Heart right ventricle (tissue), 16 donors: ENCODE measurements at regions not wholly inside any gene's neighbourhood (a gene's known extent, or its start where the extent isn't known, plus 50 kb on each side); places are given as distances from the start of the nearest gene placed in this dataset.

ENCODE experiments used
- ATAC-seq, 8 donors: fragments of 200-7000 bp; cut with Tn5 transposase; one replicate each; pipeline ENCODE4 v1.9.1; 2020; ENCODE audit warnings: mild to moderate bottlenecking in 8 of 8, moderate library complexity in 8 of 8, moderate number of reproducible peaks in 1 of 8
- DNase-seq, 2 donors: peaks; one replicate each; pipeline ENCODE4 v3.0.0-alpha.2; 2020
- H3K27ac ChIP-seq, 10 donors: fragments of 200-600 bp; sonication (generic) in 2 of 10; one replicate each; pipeline versions ENCODE4 v1.5.0 to v1.8.0; 2020 to 2022; ENCODE audit warnings: mild to moderate bottlenecking in 3 of 10
- H3K27me3 ChIP-seq, 7 donors: fragments of 200-600 bp; one replicate each; pipeline ENCODE4 v1.8.0; 2021 to 2022; ENCODE audit warnings: mild to moderate bottlenecking in 2 of 7
- H3K36me3 ChIP-seq, 9 donors: fragments of 200-600 bp; sonication (generic) in 1 of 9; one replicate each; pipeline versions ENCODE4 v1.5.0 to v1.8.0; 2020 to 2022; ENCODE audit warnings: mild to moderate bottlenecking in 2 of 9
- H3K4me1 ChIP-seq, 9 donors: fragments of 200-600 bp; sonication (generic) in 1 of 9; one replicate each; pipeline versions ENCODE4 v1.5.0 to v1.8.0; 2020 to 2022; ENCODE audit warnings: mild to moderate bottlenecking in 4 of 9
- H3K4me3 ChIP-seq, 10 donors: fragments of 200-600 bp; sonication (generic) in 2 of 10; one replicate each; pipeline versions ENCODE4 v1.5.0 to v1.8.0; 2020 to 2022; ENCODE audit warnings: mild to moderate bottlenecking in 7 of 10, moderate library complexity in 2 of 10
- H3K9me3 ChIP-seq, 11 donors: fragments of 200-600 bp in 10 of 11; sonication (generic) in 2 of 11; one replicate each; pipeline versions ENCODE4 v1.5.0 to v1.8.0; 2013 to 2022; ENCODE audit warnings: mild to moderate bottlenecking in 2 of 11, control low read depth in 1 of 11, moderate library complexity in 1 of 11
- CTCF ChIP-seq, 9 donors: fragments of 200-600 bp; sonication (generic) in 2 of 9; IDR thresholded peaks; one replicate each; pipeline versions ENCODE4 v1.5.0 to v1.8.0; 2021 to 2022; ENCODE audit warnings: antibody characterized with exemption in 9 of 9, mild to moderate bottlenecking in 5 of 9, moderate library complexity in 1 of 9
- WGBS, 2 donors: extraction: QIAGEN DNeasy Blood & Tissue Kit; methylation state at CpG; one replicate each; pipeline ENCODE4 v1.1.7; 2013; ENCODE audit warnings: inconsistent platforms in 1 of 2; 5-methylcytosine and 5-hydroxymethylcytosine counted together
- intact Hi-C, 10 donors: fragments of 100-400 bp; cut with DNase I; formaldehyde crosslinking; loops; one replicate each; pipeline versions ENCODE4 v1.11.1 to v1.14.2; 2022
- donor health status: Arrhythmogenic right ventricular cardiomyopathy.
- donor health status: ischemic (EF 13 %, LVEDD 7.1; RV severe dilation, severe dysfunction).
- donor health status: healthy with polysubstance abuse.
- donor health status: DM: no; HTN: yes; CAD: no.
- donor health status: DM: no; HTN: no; CAD: no.
- donor health status: ischemic (EF 25% LVEDD 6.9; RV normal size, moderate dysfunction).
- donor health status: ischemic (EF 25% LVEDD 5.7; RV mildly dilated, moderate dysfunction).
- donor health status: healthy.
- donor health status: DM: yes; HTN: yes; CAD: no.
- donor health status: Ischemic cardiomyopathy.
- donor health status: ischemic (EF 35%, LVEDD 5.7; RV mildly dilated, moderate dysfunction).
- donor health status: nonischemic (EF 11% LVEDD 7.7; RV severe dilation, severe dysfunction).
- donor health status: DM: yes; HTN: yes; CAD: no.
- donor health status: PGD.
- donor health status: ischemic (EF 29% LVEDD 5.4; RV normal size, mild dysfunction).
- donor health status: nonischemic (EF 23%, LVEDD 6.1; RV moderate dilation, normal function).

GRCh38 chr13:64263285-64263684, 2847.6 kb upstream of the PCDH20 start:
- no peak for DNase-seq
- Histone ChIP-seq H3K4me1 (no peaks in the 10 kb centered on the region), H3K27ac (no peak overlapping the region), H3K9me3 (peaks cover 0 to 40% (median 0%) of the 10 kb centered on the region in 11 donors), H3K27me3 (no peaks in the 10 kb centered on the region), H3K4me3 (no peak overlapping the region), H3K36me3 (no peaks in the 10 kb centered on the region)
- WGBS, 2 donors = 59 to 65% methylated on average over 2 of the region's 2 CpGs
- ATAC-seq = no peak
- no peak for TF ChIP-seq CTCF (IDR thresholded peaks at IDR 0.05)
- intact Hi-C loops = no loop called here

DNA sequence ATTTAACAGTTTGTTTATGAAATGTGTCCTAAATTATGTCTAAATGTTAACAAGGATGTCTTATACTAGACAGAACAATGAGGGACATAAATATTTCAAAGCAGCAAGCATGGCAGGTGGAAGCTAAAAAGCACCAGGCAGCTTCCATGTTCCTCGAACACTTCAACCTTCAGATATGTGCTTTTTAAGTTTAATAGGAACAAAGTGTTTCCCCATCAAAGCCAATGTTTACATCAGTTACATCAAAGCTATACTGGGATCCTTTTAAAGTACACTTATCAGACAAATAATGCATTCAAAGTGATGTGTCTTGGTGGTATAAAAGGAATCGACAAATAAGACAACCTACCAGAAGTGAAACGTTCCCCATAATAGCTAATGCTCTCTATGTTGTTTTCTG, 2841.1 kb upstream of the PCDH20 start:
- intact Hi-C loops = no loop called here
- H3K27me3 ChIP-seq = no peaks in the 10 kb centered on the region
- DNase-seq = no peak
- 73 to 77% methylated on average over 3 of the region's 3 CpGs for WGBS, 2 donors
- H3K4me1 ChIP-seq = no peaks in the 10 kb centered on the region
- no peak overlapping the region for H3K4me3 ChIP-seq
- H3K9me3 ChIP-seq = peaks cover 0 to 23% (median 3%) of the 10 kb centered on the region in 11 donors
- no peaks in the 10 kb centered on the region for H3K36me3 ChIP-seq
- TF ChIP-seq CTCF (IDR thresholded peaks at IDR 0.05) = no peak
- ATAC-seq = no peak
- no peak overlapping the region for H3K27ac ChIP-seq

GRCh38 chr13:64255988-64256387, 2840.3 kb upstream of the PCDH20 start:
- DNase-seq = no peak
- Histone ChIP-seq H3K27me3 (no peaks in the 10 kb centered on the region), H3K36me3 (no peaks in the 10 kb centered on the region), H3K27ac (no peak overlapping the region), H3K9me3 (peaks cover 0 to 30% (median 8%) of the 10 kb centered on the region in 11 donors), H3K4me3 (no peak overlapping the region), H3K4me1 (no peaks in the 10 kb centered on the region)
- no peak for TF ChIP-seq CTCF (IDR thresholded peaks at IDR 0.05)
- intact Hi-C loops = no loop called here
- ATAC-seq = no peak
- 80 to 81% methylated on average over 1 of the region's 1 CpG for WGBS, 2 donors

DNA sequence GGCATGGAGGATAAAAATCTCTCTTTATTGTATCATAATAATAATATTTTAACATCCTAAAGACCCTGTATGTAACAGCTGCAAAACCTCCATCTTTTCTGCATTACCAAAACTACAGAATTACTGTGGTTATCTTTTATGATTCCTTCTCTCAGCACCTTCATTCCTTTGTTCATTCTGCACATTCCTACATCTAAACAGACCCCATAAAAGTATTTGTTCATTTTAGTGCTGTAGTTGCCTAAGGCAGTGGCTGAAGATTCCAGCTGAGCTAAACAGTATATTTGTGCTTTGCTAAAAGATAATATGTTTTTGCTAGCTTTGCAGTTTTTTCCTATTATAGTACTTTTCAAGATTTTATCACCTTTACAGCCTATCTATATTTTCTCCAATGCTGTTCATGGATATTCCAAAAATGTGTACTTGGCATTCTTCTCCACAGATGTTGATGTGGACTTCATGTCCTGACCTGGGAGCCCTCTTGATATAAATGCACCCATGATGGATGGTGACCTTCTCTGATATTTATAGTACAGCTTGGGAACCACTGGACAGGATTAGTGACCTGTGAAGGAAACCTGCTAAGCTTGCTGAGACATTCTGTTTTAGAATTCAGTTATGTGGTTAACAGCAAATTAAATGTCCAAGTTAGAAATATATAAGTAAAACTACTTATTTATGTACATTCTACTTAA, 2832.9 kb upstream of the PCDH20 start:
- no peak for DNase-seq
- ATAC-seq = no peak

More for the DNA sequence above, 2832.9 kb upstream of the PCDH20 start:
- no peaks in the 10 kb centered on the region for H3K4me1 ChIP-seq
- H3K4me3 ChIP-seq = no peak overlapping the region
- peaks cover 0 to 30% (median 11%) of the 10 kb centered on the region in 11 donors for H3K9me3 ChIP-seq
- intact Hi-C loops = no loop called here
- H3K27me3 ChIP-seq = no peaks in the 10 kb centered on the region
- no peaks in the 10 kb centered on the region for H3K36me3 ChIP-seq
- no peak for TF ChIP-seq CTCF (IDR thresholded peaks at IDR 0.05)
- H3K27ac ChIP-seq = no peak overlapping the region
